H7 (cell line): ENCODE measurements at regions not wholly inside any gene's neighbourhood (a gene's known extent, or its start where the extent isn't known, plus 50 kb on each side); places are given as distances from the start of the nearest gene placed in this dataset.
A peak's percentile ranks its signal among the peaks of the same experiment; 100 is the strongest.

Source experiments
- DNase-seq: peaks from one replicate; pipeline ENCODE4 v3.0.0; 2012
- H3K27me3 ChIP-seq: 2 replicates; pipeline ENCODE4 v1.6.0; 2011; ENCODE audit warnings: mild to moderate bottlenecking, low read length; ENCODE audit not compliant: control insufficient read depth, insufficient read depth
- H3K36me3 ChIP-seq: replicated peaks from 2 replicates; pipeline ENCODE4 v1.5.1; 2011; ENCODE audit warnings: low read length; ENCODE audit not compliant: control insufficient read depth, insufficient read depth
- H3K4me3 ChIP-seq: 2 replicates; pipeline ENCODE4 v1.5.1; 2011; ENCODE audit warnings: low read depth, mild to moderate bottlenecking, control low read depth, low read length, moderate library complexity; ENCODE audit not compliant: insufficient read depth

DNA sequence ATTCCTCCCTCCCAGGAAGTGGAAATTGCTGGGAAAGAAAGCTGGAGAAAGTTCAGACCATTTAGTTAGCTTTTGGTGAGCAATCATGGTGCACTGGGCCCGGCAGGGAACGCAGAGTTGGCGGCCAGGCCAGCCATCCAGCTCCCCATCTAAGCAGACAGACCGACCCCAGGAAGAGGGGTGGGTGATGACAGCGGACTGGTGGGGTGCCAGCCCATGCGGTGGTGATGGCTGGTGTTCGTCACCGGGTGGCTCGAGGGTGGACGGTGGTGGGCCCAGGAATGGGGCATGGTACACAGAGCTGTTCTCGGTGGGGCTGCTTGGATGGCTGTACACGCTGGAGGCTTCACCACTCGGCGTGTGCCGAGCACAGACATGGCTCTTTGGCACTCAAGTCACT, 85.6 kb upstream of the ARAP3 start:
- no peak for DNase-seq
- no peak overlapping the region for H3K4me3 ChIP-seq
- no peaks in the 10 kb centered on the region for H3K27me3 ChIP-seq
- no peaks in the 10 kb centered on the region for H3K36me3 ChIP-seq

DNA sequence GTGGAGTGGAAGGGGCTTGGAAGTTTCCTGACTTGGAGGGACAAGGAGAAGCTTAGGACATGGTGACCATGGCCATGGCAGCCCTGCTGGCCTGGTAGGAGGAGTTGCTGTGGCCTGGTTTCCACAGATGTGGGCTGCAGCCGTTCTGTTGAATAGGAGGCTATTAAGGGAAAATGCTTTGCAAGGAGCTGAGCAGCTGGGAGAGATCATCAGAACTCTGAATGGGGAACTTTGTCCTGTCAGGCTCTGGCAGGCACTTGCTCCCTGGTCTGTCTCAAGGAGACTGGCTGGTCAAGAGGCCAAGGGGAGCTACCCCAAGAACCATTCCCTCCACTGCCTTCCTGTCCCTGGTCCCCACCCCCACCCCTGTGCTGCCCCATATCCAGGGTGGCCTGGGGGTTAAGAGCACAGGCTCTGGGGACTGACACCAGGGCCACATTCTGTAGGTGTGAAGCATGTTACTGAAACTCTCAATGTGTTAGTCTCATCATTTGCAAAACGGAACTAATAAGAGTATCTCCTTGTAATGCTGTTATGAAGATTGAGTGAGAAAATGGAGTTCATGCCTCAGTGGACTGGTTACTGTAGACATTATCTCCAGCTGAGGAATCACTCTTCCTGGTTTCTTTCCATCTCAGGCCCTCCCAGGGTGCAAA, 84.0 kb upstream of the ARAP3 start:
- Histone ChIP-seq H3K36me3 (no peaks in the 10 kb centered on the region), H3K27me3 (no peaks in the 10 kb centered on the region), H3K4me3 (no peak overlapping the region)
- DNase-seq = no peak

DNA sequence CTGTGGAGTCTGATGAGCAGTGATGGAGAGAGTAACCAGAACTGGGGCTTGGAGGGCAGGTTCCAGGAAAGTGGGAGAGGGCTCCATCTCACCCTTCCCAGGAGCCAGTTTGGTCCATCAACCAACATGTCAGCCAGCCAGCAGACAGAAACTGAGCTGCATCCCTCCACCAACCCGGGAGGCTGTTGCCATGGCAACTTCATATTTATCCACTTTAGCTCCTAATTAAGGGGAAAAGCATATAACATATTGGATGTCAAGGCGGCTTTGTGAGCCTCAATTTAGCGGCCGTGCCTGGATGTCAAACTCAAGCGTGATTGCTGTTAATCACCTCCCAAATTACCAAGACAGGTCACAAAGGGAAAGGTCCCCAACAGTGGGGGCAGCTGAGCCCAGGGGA, 81.5 kb upstream of the ARAP3 start:
- no peaks in the 10 kb centered on the region for H3K27me3 ChIP-seq
- H3K36me3 ChIP-seq = no peaks in the 10 kb centered on the region
- DNase-seq = no peak
- no peak overlapping the region for H3K4me3 ChIP-seq

DNA sequence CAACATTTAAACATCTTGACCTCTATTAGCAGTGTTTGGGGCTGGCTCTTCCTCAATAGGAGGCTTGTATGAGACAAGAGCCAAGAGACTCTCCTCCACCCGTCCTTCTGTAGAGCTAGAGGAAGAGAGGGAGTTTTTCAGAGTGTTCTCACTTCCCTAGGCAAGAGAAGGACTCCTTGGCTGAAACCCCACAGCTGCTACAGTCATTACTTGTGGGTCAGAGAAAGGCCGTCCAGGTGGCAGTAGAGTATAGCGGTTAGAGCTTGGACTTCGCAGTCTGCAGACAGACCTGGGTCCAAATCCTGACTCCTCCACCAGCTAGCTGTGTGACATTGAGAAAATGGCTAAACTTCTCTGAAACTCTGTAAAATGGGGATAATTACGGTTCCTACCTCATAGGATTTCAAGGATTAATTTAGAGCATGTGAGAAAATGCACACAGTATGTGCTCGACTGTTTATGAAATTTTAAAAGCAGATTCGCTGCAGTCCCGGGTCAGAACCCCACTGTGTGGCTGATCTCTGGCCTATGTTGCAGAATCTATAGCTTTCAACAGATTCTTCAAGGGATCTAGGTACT, 80.8 kb upstream of the ARAP3 start:
- 0 out of 2 replicates have a peak, but pooled peaks cover 1% of the 10 kb centered on the region for H3K27me3 ChIP-seq
- no peaks in the 10 kb centered on the region for H3K36me3 ChIP-seq
- no peak for DNase-seq
- no peak overlapping the region for H3K4me3 ChIP-seq

DNA sequence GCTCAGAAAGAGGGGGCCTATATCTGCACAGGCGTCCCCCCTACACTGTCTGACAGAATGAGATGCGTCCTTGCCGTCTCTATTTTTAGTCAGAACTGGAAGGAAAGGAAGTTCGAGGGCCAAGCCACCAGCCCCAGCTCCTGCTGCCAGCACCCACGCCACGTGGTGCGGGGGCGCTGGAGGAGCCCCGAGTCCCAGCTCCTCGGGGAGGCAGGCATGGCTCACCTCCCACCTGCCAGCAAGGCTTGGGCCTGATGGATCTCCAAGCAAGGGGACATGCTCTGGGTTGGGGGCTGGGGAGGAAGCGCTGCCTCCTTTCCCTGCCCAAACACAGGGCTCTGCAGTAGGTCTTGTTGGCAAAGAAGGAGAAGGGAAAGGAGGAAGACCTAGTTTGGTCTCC, 80.3 kb upstream of the ARAP3 start:
- Histone ChIP-seq H3K27me3 (0 out of 2 replicates have a peak, but pooled peaks cover 1% of the 10 kb centered on the region), H3K36me3 (no peaks in the 10 kb centered on the region), H3K4me3 (no peak overlapping the region)
- no peak for DNase-seq

DNA sequence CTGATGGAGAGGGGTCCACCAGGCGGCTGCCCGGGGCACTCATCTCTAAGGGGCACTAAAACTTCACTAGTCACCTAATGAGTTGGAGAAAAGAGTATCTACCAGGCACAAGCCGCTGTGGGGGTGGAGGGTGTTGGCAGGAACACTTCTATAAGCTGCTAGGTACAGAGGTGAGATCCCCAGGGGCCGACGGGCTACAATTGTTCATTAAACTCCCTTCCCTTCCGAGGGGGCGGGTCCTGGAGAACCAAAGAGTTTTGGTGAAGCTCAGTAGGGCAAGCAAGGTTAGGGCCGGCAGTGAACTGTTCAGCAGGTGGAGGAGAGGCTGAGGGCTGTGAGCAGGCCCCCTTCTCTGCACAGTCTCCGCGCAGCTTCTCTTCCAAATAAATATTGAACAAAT, 78.7 kb upstream of the ARAP3 start:
- Histone ChIP-seq H3K36me3 (no peaks in the 10 kb centered on the region), H3K27me3 (0 out of 2 replicates have a peak, but pooled peaks cover 1% of the 10 kb centered on the region), H3K4me3 (no peak overlapping the region)
- peak; percentile 70 for DNase-seq

DNA sequence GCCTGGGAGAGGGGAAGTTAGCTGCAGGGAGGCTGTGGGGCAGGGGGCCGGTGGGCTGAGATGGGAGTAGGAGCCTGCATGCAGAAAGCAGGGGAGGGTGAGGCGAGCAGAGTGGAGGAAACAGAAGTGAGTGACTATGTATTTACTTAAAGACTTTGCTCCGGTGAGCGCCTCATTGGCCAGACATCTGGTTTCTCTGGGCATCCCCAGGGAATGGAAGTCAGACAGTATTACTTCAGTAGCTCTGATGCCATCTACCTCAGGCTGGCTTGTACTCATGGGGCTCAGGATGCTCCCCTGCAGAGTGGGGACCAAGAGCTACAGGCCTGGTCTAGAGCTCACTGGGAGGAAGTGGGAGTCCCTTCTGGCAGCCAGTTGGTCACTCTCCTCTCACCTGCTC, 78.2 kb upstream of the ARAP3 start:
- Histone ChIP-seq H3K36me3 (no peaks in the 10 kb centered on the region), H3K4me3 (no peak overlapping the region), H3K27me3 (0 out of 2 replicates have a peak, but pooled peaks cover 1% of the 10 kb centered on the region)
- no peak for DNase-seq

DNA sequence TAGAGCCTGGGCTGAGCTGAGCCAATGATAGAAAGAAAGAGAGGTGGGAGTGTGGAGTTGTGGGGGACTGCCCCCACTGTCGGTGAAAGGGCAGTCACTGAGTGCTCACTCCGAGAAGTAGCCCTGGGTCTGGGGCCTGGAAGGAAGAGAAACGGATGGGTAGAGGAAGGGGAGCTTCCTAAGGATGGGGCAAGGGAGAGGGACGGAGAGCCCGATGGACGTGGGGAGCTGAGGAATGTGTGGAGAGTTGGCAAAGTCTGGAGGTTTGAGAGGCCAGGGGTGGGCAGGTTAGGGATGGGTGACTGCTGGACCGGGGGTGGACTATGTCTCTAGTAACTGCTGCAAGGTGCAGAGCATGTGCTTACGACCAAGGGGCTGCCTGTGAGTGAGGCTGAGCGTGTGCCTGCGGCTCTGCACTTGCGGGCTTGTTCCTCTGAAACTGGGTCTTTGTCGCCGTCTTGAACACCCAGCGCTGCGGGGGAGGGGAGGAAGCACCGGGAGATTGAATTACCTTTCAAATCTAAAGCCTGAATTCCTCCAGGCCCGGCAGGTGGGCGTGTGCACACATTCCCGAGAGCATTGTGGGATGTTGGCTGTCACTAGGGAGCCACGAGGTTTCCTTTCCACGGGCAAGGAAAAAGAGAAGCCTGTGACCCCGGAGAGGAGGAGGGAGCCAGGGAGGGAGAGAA, 76.4 kb upstream of the ARAP3 start:
- peak overlapping the region; percentile 25 for H3K4me3 ChIP-seq
- peaks cover 7% of the 10 kb centered on the region for H3K27me3 ChIP-seq
- no peaks in the 10 kb centered on the region for H3K36me3 ChIP-seq
- peak; percentile 69 for DNase-seq

DNA sequence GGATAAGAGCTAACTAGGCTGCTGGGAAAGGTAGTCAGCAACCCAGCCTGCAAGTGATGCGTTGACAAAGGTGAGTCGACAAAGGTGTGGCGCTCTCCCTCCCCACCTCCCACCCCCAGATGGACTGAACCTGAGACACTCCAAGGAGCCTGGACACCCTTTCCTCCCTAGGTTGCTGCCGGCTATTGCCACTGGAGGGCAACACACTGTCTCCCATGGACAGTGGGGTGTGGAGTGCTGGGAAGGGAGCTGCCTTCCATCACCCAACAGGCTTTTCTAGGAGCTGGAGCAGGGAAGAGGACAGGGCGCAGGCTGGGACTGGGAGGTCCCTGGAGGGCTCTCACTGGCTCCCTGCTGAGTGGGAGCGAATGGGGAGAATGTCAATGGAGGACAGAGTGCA, 75.4 kb upstream of the ARAP3 start:
- peaks cover 18% of the 10 kb centered on the region for H3K27me3 ChIP-seq
- no peaks in the 10 kb centered on the region for H3K36me3 ChIP-seq
- H3K4me3 ChIP-seq = no peak overlapping the region
- peak; percentile 87 for DNase-seq

DNA sequence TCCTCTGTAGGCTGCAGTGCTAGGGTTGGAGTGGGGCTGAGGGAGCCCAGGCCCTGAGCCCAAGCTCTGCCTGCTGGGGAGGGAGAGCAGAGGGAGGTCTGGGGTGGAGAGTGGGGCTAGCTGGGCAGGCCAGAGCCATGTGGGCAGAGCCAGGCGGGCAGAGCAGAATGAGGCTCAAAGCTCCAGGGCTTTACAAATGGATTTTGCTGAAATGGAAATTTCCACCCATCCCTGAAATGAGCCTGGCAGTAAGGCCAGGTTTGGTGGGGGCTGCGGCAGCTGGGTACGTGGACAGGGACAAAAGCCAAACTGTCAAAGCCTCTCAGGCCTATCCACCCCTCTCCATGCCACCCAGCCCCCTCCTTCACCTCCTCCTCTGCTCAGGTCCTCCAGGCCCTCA, 74.2 kb upstream of the ARAP3 start:
- peaks cover 22% of the 10 kb centered on the region for H3K27me3 ChIP-seq
- DNase-seq = no peak
- no peak overlapping the region for H3K4me3 ChIP-seq
- H3K36me3 ChIP-seq = no peaks in the 10 kb centered on the region

DNA sequence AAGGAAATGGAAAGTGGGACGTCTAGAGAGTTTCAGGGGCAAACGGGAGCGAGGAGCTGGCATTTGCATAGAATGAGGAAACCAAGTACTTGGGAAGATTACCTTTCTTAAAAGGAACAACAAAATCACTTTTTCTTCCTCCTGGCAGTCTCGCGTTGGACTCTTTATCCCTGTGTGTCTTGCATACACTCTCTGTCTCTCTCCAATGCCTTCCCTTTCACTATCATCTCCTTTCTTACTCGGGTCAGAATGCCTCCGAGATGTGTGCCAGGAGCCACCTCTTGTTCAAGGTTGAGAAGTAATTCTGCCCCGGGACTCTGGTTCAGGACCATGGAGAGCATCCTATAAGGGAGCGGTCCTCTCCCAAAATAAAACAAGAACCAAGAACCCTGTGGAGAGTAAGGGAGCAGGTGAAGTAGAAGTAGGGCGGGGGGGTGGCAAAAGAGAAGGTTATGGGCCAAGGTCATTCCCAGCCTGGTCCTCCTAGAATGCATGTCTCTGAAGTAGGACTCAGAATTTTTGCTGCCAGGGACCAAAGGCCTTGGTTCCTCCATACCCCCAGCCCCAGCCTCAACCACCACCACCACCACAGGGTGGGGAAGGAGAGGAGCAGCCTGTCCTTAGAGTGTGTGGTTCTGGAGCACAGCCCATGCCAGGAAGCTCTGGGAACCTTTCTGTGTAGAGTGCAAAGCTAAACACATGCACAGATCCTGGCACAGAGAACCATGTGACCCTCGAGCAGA, 72.1 kb upstream of the ARAP3 start:
- Histone ChIP-seq H3K4me3 (no peak overlapping the region), H3K27me3 (peaks cover 22% of the 10 kb centered on the region), H3K36me3 (no peaks in the 10 kb centered on the region)
- DNase-seq = peak; percentile 89

DNA sequence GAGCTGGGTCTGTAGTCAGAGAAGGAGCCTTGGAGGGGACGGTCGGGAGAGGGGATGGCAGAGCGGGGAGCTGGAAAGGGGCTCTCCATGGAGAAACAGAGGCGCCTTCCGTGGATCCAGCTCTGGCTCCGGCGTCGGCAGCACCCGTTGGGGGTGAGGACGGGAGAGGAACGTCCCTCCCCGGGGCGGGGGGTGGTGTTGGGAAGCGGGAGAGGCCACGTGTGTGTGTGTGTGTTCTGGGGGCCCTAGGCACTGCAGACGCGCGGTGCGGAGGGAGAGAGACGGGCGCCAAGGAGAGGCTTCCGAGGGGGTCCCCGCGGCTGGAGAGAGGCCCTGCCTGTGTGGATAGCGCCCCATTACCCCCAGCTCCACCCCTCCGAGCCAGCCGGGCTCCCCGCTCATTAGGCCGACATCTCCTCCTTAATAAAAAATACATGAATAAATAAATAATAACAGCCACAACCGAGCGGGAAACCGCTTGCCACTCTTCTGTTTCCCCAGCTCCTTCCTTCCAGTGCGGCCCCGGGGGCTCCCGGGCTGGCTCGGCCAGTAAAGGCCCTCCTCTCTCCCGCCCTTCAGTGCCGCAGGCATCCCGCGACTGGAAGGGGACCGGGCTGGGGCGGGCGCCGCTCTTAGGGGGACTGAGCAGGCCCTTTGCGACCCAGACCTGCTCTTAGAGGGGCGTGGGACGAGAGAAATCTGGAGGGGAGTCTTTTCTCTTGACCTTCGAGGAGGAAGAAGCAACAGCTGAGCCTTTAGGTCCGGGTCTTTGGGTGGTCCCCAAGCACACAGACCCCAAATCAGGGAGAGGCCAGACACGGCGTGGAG, 71.3 kb upstream of the ARAP3 start:
- DNase-seq = peak; percentile 83
- Histone ChIP-seq H3K36me3 (no peaks in the 10 kb centered on the region), H3K4me3 (peak overlapping the region; percentile 4; the same call in 1 of the 2 replicates), H3K27me3 (peaks cover 22% of the 10 kb centered on the region)

DNA sequence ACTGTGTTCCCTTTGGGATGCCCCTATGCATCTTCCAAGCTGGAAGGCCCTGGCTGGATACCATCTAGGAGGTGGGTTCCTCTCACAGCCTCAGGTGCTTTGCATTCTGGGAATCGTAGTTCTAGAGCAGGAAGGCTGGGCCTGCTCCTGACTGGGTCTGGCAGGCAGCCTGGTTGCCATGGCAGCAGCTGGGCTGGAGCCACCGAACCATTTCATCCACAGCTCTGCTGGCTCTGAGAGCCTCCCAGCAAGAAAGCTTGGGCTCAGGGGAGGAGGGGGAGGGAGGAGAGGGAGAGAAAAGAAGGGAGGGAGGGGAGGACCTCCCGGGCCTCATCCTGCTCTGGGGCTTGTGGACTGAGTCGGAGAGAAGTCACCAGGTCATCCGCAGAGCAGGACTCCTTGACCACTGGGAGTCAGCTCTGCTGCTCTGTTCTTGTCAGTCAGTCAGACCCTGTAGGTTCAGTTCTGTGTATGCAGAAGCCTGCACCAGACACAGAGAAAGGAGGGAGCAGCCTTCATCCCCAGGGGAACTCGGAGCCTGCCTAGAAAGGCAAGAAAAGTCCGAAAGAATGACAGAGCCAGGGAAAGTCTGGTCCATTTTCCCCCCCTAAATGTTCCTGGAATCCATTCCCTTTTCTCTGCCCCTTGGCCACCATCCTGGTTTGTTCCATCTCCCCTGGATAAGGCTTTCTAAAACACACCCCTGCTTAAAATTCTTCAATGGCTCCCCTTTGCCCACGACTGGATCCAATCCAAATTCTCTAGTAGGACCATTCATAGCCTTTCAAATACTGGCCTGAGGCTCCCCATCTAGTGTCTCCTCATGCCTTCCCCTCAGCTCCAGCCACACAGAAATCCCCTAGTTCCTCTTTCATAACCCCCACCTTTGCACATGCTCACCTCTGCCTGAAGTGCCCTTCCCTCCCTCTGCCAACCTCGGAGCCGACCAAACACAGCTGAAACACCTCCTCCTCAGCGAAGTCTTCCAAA, 65.4 kb upstream of the ARAP3 start:
- DNase-seq = peak; percentile 92

More for the DNA sequence above, 65.4 kb upstream of the ARAP3 start:
- H3K27me3 ChIP-seq = peaks cover 7% of the 10 kb centered on the region
- H3K4me3 ChIP-seq = no peak overlapping the region
- no peaks in the 10 kb centered on the region for H3K36me3 ChIP-seq
